HCT116 (cell line): ENCODE measurements at regions not wholly inside any gene's neighbourhood (a gene's known extent, or its start where the extent isn't known, plus 50 kb on each side); places are given as distances from the start of the nearest gene placed in this dataset.

Experiments
- ATAC-seq: fragments of 200-7000 bp; cut with Tn5 transposase; 2 replicates; pipeline ENCODE4 v1.9.1; 2020; ENCODE audit warnings: mild to moderate bottlenecking, moderate library complexity
- BruUV-seq: library from RNA; stranded (reverse); fragments of 400-500 nt; replicated peaks from 2 replicates; lab custom pipeline; 2021; lab: Mats Ljungman, UMichigan
- CTCF ChIA-PET: fragments of 300-600 bp; sonication (Branson Sonifier 250); formaldehyde crosslinking; loops from one replicate; lab custom pipeline; 2021; ENCODE audit warnings: antibody characterized with exemption; lab: Charles Lee
- POLR2A ChIA-PET: fragments of 300-600, 350-600 bp; sonication (Branson Sonifier 250); formaldehyde crosslinking; loops from one replicate; lab custom pipeline; 2021; ENCODE audit warnings: antibody characterized with exemption; lab: Charles Lee
- RAD21 ChIA-PET, 2 experiments: fragments of 300-600 bp; sonication (Branson Sonifier 250); formaldehyde crosslinking; loops; one replicate each; lab custom pipeline; 2023; ENCODE audit warnings: low total read pairs in 2 of 2; ENCODE audit not compliant: uncharacterized antibody in 2 of 2, unreplicated experiment in 2 of 2, low non-redundant PET in 1 of 2; lab: Charles Lee
- DNase-seq: peaks from one replicate; pipeline ENCODE4 v3.0.0-alpha.2; 2010; ENCODE audit warnings: low read depth, low spot score
- H2AFZ ChIP-seq: fragments of 200-600 bp; shearing (Covaris generic), sonication (generic); 2 replicates; pipeline ENCODE4 v1.6.1; 2017; ENCODE audit warnings: low read depth, mixed run types, mixed read lengths, antibody characterized with exemption, low read length; ENCODE audit not compliant: poor library complexity, severe bottlenecking
- H3K27ac ChIP-seq: 2 replicates; pipeline ENCODE4 v1.5.1; 2012; ENCODE audit warnings: low read depth, low read length
- H3K27me3 ChIP-seq: fragments of 200-600 bp; sonication (generic); 2 replicates; pipeline ENCODE4 v1.6.1; 2016; ENCODE audit warnings: mixed run types, low read length, mixed read lengths; ENCODE audit not compliant: insufficient read depth
- H3K36me3 ChIP-seq, 2 experiments: fragments of 200-500 bp in 1 of 2; fragments of 200-600 bp in 1 of 2; sonication (Bioruptor generic) in 1 of 2; sonication (generic) in 1 of 2; 2 replicates each; pipeline versions ENCODE4 v1.5.1 to v1.6.1; 2014 to 2016; ENCODE audit warnings: low read length in 2 of 2, inconsistent platforms in 1 of 2, mixed read lengths in 1 of 2, mixed run types in 1 of 2; ENCODE audit not compliant: insufficient read depth in 2 of 2, control insufficient read depth in 1 of 2
- H3K4me1 ChIP-seq, 2 experiments: fragments of 200-600 bp in 1 of 2; sonication (generic) in 1 of 2; 2 replicates each; pipeline versions ENCODE4 v1.5.1 to v1.6.1; 2012 to 2017; ENCODE audit warnings: low read length in 2 of 2, inconsistent platforms in 1 of 2, mild to moderate bottlenecking in 1 of 2, mixed read lengths in 1 of 2, mixed run types in 1 of 2, moderate library complexity in 1 of 2; ENCODE audit not compliant: insufficient read depth in 2 of 2, control insufficient read depth in 1 of 2
- H3K4me2 ChIP-seq: fragments of 200-600 bp; sonication (generic); 2 replicates; pipeline ENCODE4 v1.6.1; 2017; ENCODE audit warnings: mixed run types, low read length, mixed read lengths
- H3K4me3 ChIP-seq, 2 experiments: fragments of 200-600 bp in 1 of 2; sonication (generic) in 1 of 2; replicated peaks in 1 of 2; 2 replicates each; pipeline ENCODE4 v1.5.1; 2011 to 2016; ENCODE audit warnings: low read length in 2 of 2, control low read depth in 1 of 2, low read depth in 1 of 2, mild to moderate bottlenecking in 1 of 2, mixed read lengths in 1 of 2, mixed run types in 1 of 2
- H3K79me2 ChIP-seq: fragments of 200-600 bp; sonication (generic); 2 replicates; pipeline ENCODE4 v1.6.1; 2017; ENCODE audit warnings: mild to moderate bottlenecking, mixed run types, low read length, moderate library complexity, mixed read lengths; ENCODE audit not compliant: insufficient read depth
- H3K9ac ChIP-seq: fragments of 200-600 bp; sonication (generic); 2 replicates; pipeline ENCODE4 v1.6.1; 2016; ENCODE audit warnings: low read length, mixed read lengths
- H3K9me2 ChIP-seq: fragments of 200-600 bp; sonication (generic), shearing (Covaris generic); 2 replicates; pipeline ENCODE4 v1.6.1; 2017; ENCODE audit warnings: mixed run types, mild to moderate bottlenecking, moderate library complexity; ENCODE audit not compliant: insufficient read depth
- H3K9me3 ChIP-seq, 2 experiments: fragments of 200-500 bp in 1 of 2; fragments of 200-600 bp in 1 of 2; sonication (Bioruptor generic) in 1 of 2; sonication (generic) in 1 of 2; 2 replicates each; pipeline ENCODE4 v1.6.1; 2014 to 2017; ENCODE audit warnings: low read length in 2 of 2, mixed read lengths in 2 of 2, inconsistent platforms in 1 of 2, low read depth in 1 of 2, mild to moderate bottlenecking in 1 of 2, mixed run types in 1 of 2, moderate library complexity in 1 of 2; ENCODE audit not compliant: control insufficient read depth in 1 of 2, insufficient read depth in 1 of 2
- H4K20me1 ChIP-seq: fragments of 200-600 bp; sonication (generic), shearing (Covaris generic); 2 replicates; pipeline ENCODE4 v1.6.1; 2017; ENCODE audit warnings: mixed run types, mild to moderate bottlenecking, moderate library complexity; ENCODE audit not compliant: insufficient read depth
- CBX3 ChIP-seq: IDR thresholded peaks from 2 replicates; pipeline ENCODE4 v1.6.1; 2012; ENCODE audit warnings: low read depth
- ELF1 ChIP-seq: IDR thresholded peaks from 2 replicates; pipeline ENCODE4 v1.6.1; 2012; ENCODE audit warnings: low read depth, borderline replicate concordance
- POLR2A ChIP-seq: IDR thresholded peaks from 2 replicates; pipeline ENCODE4 v1.7.0; 2011; ENCODE audit warnings: borderline replicate concordance; ENCODE audit not compliant: insufficient read depth, insufficient read length; ENCODE audit errors: extremely low read depth
- RAD21 ChIP-seq: IDR thresholded peaks from 2 replicates; pipeline ENCODE4 v1.6.1; 2012; ENCODE audit warnings: low read depth, mild to moderate bottlenecking
- SIN3A ChIP-seq: IDR thresholded peaks from 2 replicates; pipeline ENCODE4 v1.6.1; 2012; ENCODE audit warnings: low read depth
- YY1 ChIP-seq: IDR thresholded peaks from 2 replicates; pipeline ENCODE4 v1.6.1; 2011; ENCODE audit warnings: low read length, low read depth, moderate library complexity, mild to moderate bottlenecking; ENCODE audit not compliant: insufficient replicate concordance; ENCODE audit errors: extremely low read depth
- intact Hi-C: fragments of 100-400 bp; cut with micrococcal nuclease; formaldehyde crosslinking; loops from 2 replicates; pipeline ENCODE4 v1.10.0; 2022

DNA sequence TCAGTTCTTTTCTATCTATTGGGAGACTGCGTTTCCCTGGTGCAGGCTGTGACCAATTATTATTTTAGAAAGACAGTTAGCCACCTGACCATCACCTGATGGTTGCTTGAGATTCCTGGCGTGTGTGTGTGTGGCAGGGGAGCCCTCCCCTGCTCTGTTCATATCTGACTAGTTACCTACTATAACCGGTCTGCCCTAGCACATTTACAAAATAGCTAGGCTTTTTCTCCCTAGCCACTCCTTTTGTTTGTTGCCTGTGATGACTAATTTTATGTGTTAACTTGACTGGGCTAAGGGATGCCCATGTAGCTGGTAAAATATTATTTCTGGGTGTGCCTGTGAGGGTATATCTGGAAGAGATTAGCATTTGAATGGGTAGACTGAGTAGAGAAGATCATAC lies 76.9 kb downstream of the OLFM4 start:
- no peaks in the 10 kb centered on the region for H3K9me2 ChIP-seq
- H3K27me3 ChIP-seq = no peaks in the 10 kb centered on the region
- no peaks in the 10 kb centered on the region for H3K4me1 ChIP-seq
- no peak overlapping the region for H3K4me3 ChIP-seq
- intact Hi-C loops = no loop called here
- H3K36me3 ChIP-seq = no peaks in the 10 kb centered on the region
- no peaks in the 10 kb centered on the region for H3K79me2 ChIP-seq
- DNase-seq (no peak), ATAC-seq (no peak)
- H2AFZ ChIP-seq = no peak overlapping the region
- BruUV-seq = no TSS peak
- ChIA-PET RAD21 (no interaction called here), CTCF (no interaction called here), POLR2A (no interaction called here)
- no peaks in the 10 kb centered on the region for H3K9me3 ChIP-seq
- H3K4me2 ChIP-seq = no peak overlapping the region
- H4K20me1 ChIP-seq = no peaks in the 10 kb centered on the region
- H3K27ac ChIP-seq = no peak overlapping the region
- TF ChIP-seq ELF1 (no peak), YY1 (no peak), RAD21 (no peak), POLR2A (no peak)
- no peak overlapping the region for H3K9ac ChIP-seq

DNA sequence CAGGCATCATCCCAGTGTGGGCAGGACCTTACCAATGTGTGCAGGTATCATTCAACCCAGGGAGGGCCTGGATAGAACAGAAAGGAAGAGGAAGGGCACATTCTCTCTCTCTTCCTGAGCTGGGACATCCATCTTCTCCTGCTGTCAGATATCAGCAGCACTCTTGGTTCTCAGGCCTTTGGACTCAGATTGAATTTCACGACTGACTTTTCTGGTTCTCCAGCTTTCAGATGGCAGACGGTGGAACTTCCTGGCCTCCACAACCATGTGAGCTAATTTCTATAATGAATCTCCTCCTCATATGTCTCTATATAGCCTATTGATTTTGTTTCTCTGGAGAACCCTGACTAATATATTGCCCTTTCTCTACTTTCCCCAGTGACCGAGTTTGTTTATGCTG lies 77.3 kb downstream of the OLFM4 start:
- Histone ChIP-seq H3K9ac (no peak overlapping the region), H3K9me2 (no peaks in the 10 kb centered on the region), H3K36me3 (no peaks in the 10 kb centered on the region), H3K27me3 (no peaks in the 10 kb centered on the region), H3K9me3 (no peaks in the 10 kb centered on the region), H3K4me2 (no peak overlapping the region), H3K4me1 (no peaks in the 10 kb centered on the region), H3K27ac (no peak overlapping the region), H3K4me3 (no peak overlapping the region), H4K20me1 (no peaks in the 10 kb centered on the region), H3K79me2 (no peaks in the 10 kb centered on the region), H2AFZ (no peak overlapping the region)
- intact Hi-C loops = no loop called here
- TF ChIP-seq CBX3 = no peak
- no peak for TF ChIP-seq SIN3A
- ATAC-seq (no peak), DNase-seq (no peak)
- ChIA-PET CTCF (no interaction called here), RAD21 (no interaction called here), POLR2A (no interaction called here)
- BruUV-seq = no TSS peak
